ENCODE measurements at regions not wholly inside any gene's neighbourhood (a gene's known extent, or its start where the extent isn't known, plus 50 kb on each side); places are given as distances from the start of the nearest gene placed in this dataset.

- no peak overlapping the region for H3K27ac ChIP-seq (ENCODE audit: low read length)
- no peaks in the 10 kb centered on the region for H3K36me3 ChIP-seq (ENCODE audit: control insufficient read depth, low read depth, low read length)
- no peak overlapping the region for H3K4me3 ChIP-seq (ENCODE audit: low read length)
- no peak overlapping the region for H3K9ac ChIP-seq (ENCODE audit: low read length)
- H3K9me3 ChIP-seq (ENCODE audit: control insufficient read depth, low read depth, low read length) = peaks cover 16% of the 10 kb centered on the region
- peaks cover 20% of the 10 kb centered on the region for H3K4me1 ChIP-seq (ENCODE audit: control insufficient read depth, low read depth, low read length)
- no peaks in the 10 kb centered on the region for H3K27me3 ChIP-seq (ENCODE audit: control insufficient read depth, insufficient read depth, low read length)
Measured at GRCh38 chr1:30153743-30154449, 569.5 kb downstream of the MATN1 start.

GRCh38 chr1:30151826-30152225 is 571.6 kb downstream of the MATN1 start:
- Histone ChIP-seq H3K9me3 (ENCODE audit: control insufficient read depth, low read depth, low read length) (peaks cover 16% of the 10 kb centered on the region), H3K4me3 (ENCODE audit: low read length) (no peak overlapping the region), H3K4me1 (ENCODE audit: control insufficient read depth, low read depth, low read length) (peaks cover 7% of the 10 kb centered on the region)

GRCh38 chr1:30151119-30151518 is 572.3 kb downstream of the MATN1 start:
- Histone ChIP-seq H3K9ac (ENCODE audit: low read length) (no peak overlapping the region), H3K27ac (ENCODE audit: low read length) (no peak overlapping the region), H3K4me3 (ENCODE audit: low read length) (no peak overlapping the region), H3K4me1 (ENCODE audit: control insufficient read depth, low read depth, low read length) (peaks cover 5% of the 10 kb centered on the region), H3K9me3 (ENCODE audit: control insufficient read depth, low read depth, low read length) (peaks cover 16% of the 10 kb centered on the region), H3K27me3 (ENCODE audit: control insufficient read depth, insufficient read depth, low read length) (no peaks in the 10 kb centered on the region), H3K36me3 (ENCODE audit: control insufficient read depth, low read depth, low read length) (no peaks in the 10 kb centered on the region)

More at GRCh38 chr1:30151826-30152225, 571.6 kb downstream of the MATN1 start:
- Histone ChIP-seq H3K27me3 (ENCODE audit: control insufficient read depth, insufficient read depth, low read length) (no peaks in the 10 kb centered on the region), H3K36me3 (ENCODE audit: control insufficient read depth, low read depth, low read length) (no peaks in the 10 kb centered on the region), H3K9ac (ENCODE audit: low read length) (no peak overlapping the region), H3K27ac (ENCODE audit: low read length) (no peak overlapping the region)

- Histone ChIP-seq H3K9me3 (ENCODE audit: control insufficient read depth, low read depth, low read length) (peaks cover 16% of the 10 kb centered on the region), H3K36me3 (ENCODE audit: control insufficient read depth, low read depth, low read length) (no peaks in the 10 kb centered on the region), H3K9ac (ENCODE audit: low read length) (no peak overlapping the region), H3K27me3 (ENCODE audit: control insufficient read depth, insufficient read depth, low read length) (no peaks in the 10 kb centered on the region), H3K4me3 (ENCODE audit: low read length) (no peak overlapping the region), H3K4me1 (ENCODE audit: control insufficient read depth, low read depth, low read length) (peaks cover 5% of the 10 kb centered on the region), H3K27ac (ENCODE audit: low read length) (no peak overlapping the region)
Measured at GRCh38 chr1:30149226-30149625, 574.2 kb downstream of the MATN1 start.

GRCh38 chr1:30148676-30149075 is 574.7 kb downstream of the MATN1 start:
- Histone ChIP-seq H3K27ac (ENCODE audit: low read length) (no peak overlapping the region), H3K36me3 (ENCODE audit: control insufficient read depth, low read depth, low read length) (no peaks in the 10 kb centered on the region), H3K4me3 (ENCODE audit: low read length) (no peak overlapping the region), H3K9me3 (ENCODE audit: control insufficient read depth, low read depth, low read length) (peaks cover 16% of the 10 kb centered on the region), H3K27me3 (ENCODE audit: control insufficient read depth, insufficient read depth, low read length) (no peaks in the 10 kb centered on the region), H3K4me1 (ENCODE audit: control insufficient read depth, low read depth, low read length) (peaks cover 1% of the 10 kb centered on the region), H3K9ac (ENCODE audit: low read length) (no peak overlapping the region)

GRCh38 chr1:30147188-30147587 is 576.2 kb downstream of the MATN1 start:
- H3K9me3 ChIP-seq (ENCODE audit: control insufficient read depth, low read depth, low read length) = peaks cover 13% of the 10 kb centered on the region
- no peak overlapping the region for H3K27ac ChIP-seq (ENCODE audit: low read length)
- no peaks in the 10 kb centered on the region for H3K27me3 ChIP-seq (ENCODE audit: control insufficient read depth, insufficient read depth, low read length)
- H3K9ac ChIP-seq (ENCODE audit: low read length) = no peak overlapping the region
- H3K36me3 ChIP-seq (ENCODE audit: control insufficient read depth, low read depth, low read length) = no peaks in the 10 kb centered on the region
- H3K4me3 ChIP-seq (ENCODE audit: low read length) = no peak overlapping the region
- H3K4me1 ChIP-seq (ENCODE audit: control insufficient read depth, low read depth, low read length) = no peaks in the 10 kb centered on the region

- Histone ChIP-seq H3K9me3 (ENCODE audit: control insufficient read depth, low read depth, low read length) (peaks cover 8% of the 10 kb centered on the region), H3K4me1 (ENCODE audit: control insufficient read depth, low read depth, low read length) (no peaks in the 10 kb centered on the region), H3K27me3 (ENCODE audit: control insufficient read depth, insufficient read depth, low read length) (no peaks in the 10 kb centered on the region), H3K4me3 (ENCODE audit: low read length) (no peak overlapping the region), H3K9ac (ENCODE audit: low read length) (no peak overlapping the region), H3K27ac (ENCODE audit: low read length) (no peak overlapping the region), H3K36me3 (ENCODE audit: control insufficient read depth, low read depth, low read length) (no peaks in the 10 kb centered on the region)
Measured at GRCh38 chr1:30146448-30146847, 576.9 kb downstream of the MATN1 start.

- no peak overlapping the region for H3K9ac ChIP-seq (ENCODE audit: low read length)
- no peaks in the 10 kb centered on the region for H3K4me1 ChIP-seq (ENCODE audit: control insufficient read depth, low read depth, low read length)
- H3K9me3 ChIP-seq (ENCODE audit: control insufficient read depth, low read depth, low read length) = peaks cover 3% of the 10 kb centered on the region
- no peaks in the 10 kb centered on the region for H3K36me3 ChIP-seq (ENCODE audit: control insufficient read depth, low read depth, low read length)
- no peaks in the 10 kb centered on the region for H3K27me3 ChIP-seq (ENCODE audit: control insufficient read depth, insufficient read depth, low read length)
- no peak overlapping the region for H3K27ac ChIP-seq (ENCODE audit: low read length)
- no peak overlapping the region for H3K4me3 ChIP-seq (ENCODE audit: low read length)
Measured at GRCh38 chr1:30145723-30146303, 577.6 kb downstream of the MATN1 start.

GRCh38 chr1:30144831-30145230 is 578.6 kb downstream of the MATN1 start:
- Histone ChIP-seq H3K4me1 (ENCODE audit: control insufficient read depth, low read depth, low read length) (no peaks in the 10 kb centered on the region), H3K27ac (ENCODE audit: low read length) (no peak overlapping the region), H3K9ac (ENCODE audit: low read length) (no peak overlapping the region), H3K36me3 (ENCODE audit: control insufficient read depth, low read depth, low read length) (no peaks in the 10 kb centered on the region), H3K4me3 (ENCODE audit: low read length) (no peak overlapping the region), H3K27me3 (ENCODE audit: control insufficient read depth, insufficient read depth, low read length) (no peaks in the 10 kb centered on the region), H3K9me3 (ENCODE audit: control insufficient read depth, low read depth, low read length) (peaks cover 3% of the 10 kb centered on the region)

GRCh38 chr1:30143517-30143916 is 579.9 kb downstream of the MATN1 start:
- Histone ChIP-seq H3K4me1 (ENCODE audit: control insufficient read depth, low read depth, low read length) (no peaks in the 10 kb centered on the region), H3K36me3 (ENCODE audit: control insufficient read depth, low read depth, low read length) (no peaks in the 10 kb centered on the region), H3K4me3 (ENCODE audit: low read length) (no peak overlapping the region), H3K27ac (ENCODE audit: low read length) (no peak overlapping the region), H3K9ac (ENCODE audit: low read length) (no peak overlapping the region), H3K9me3 (ENCODE audit: control insufficient read depth, low read depth, low read length) (peaks cover 3% of the 10 kb centered on the region), H3K27me3 (ENCODE audit: control insufficient read depth, insufficient read depth, low read length) (no peaks in the 10 kb centered on the region)

GRCh38 chr1:30140566-30140965 is 582.8 kb downstream of the MATN1 start:
- no peak overlapping the region for H3K9ac ChIP-seq (ENCODE audit: low read length)
- no peak overlapping the region for H3K27ac ChIP-seq (ENCODE audit: low read length)
- H3K4me1 ChIP-seq (ENCODE audit: control insufficient read depth, low read depth, low read length) = no peaks in the 10 kb centered on the region
- H3K36me3 ChIP-seq (ENCODE audit: control insufficient read depth, low read depth, low read length) = no peaks in the 10 kb centered on the region
- H3K9me3 ChIP-seq (ENCODE audit: control insufficient read depth, low read depth, low read length) = peaks cover 3% of the 10 kb centered on the region
- H3K27me3 ChIP-seq (ENCODE audit: control insufficient read depth, insufficient read depth, low read length) = no peaks in the 10 kb centered on the region
- H3K4me3 ChIP-seq (ENCODE audit: low read length) = no peak overlapping the region

GRCh38 chr1:30138891-30139290 is 584.5 kb downstream of the MATN1 start:
- Histone ChIP-seq H3K4me3 (ENCODE audit: low read length) (no peak overlapping the region), H3K9me3 (ENCODE audit: control insufficient read depth, low read depth, low read length) (peaks cover 3% of the 10 kb centered on the region), H3K27ac (ENCODE audit: low read length) (no peak overlapping the region), H3K36me3 (ENCODE audit: control insufficient read depth, low read depth, low read length) (no peaks in the 10 kb centered on the region), H3K9ac (ENCODE audit: low read length) (no peak overlapping the region), H3K27me3 (ENCODE audit: control insufficient read depth, insufficient read depth, low read length) (no peaks in the 10 kb centered on the region), H3K4me1 (ENCODE audit: control insufficient read depth, low read depth, low read length) (no peaks in the 10 kb centered on the region)

All from iPS-18a (cell line).